HS-5 (cell line): ENCODE measurements at regions not wholly inside any gene's neighbourhood (a gene's known extent, or its start where the extent isn't known, plus 50 kb on each side); places are given as distances from the start of the nearest gene placed in this dataset.
"Not testable (repeated sequence)": the region's sequence is repeated elsewhere in the genome, so short reads cannot be mapped to it uniquely, and the experiment has no call there.

Experiments
- DNase-seq: peaks from one replicate; pipeline ENCODE4 v3.0.0-alpha.2; 2012; ENCODE audit warnings: low read depth

DNA sequence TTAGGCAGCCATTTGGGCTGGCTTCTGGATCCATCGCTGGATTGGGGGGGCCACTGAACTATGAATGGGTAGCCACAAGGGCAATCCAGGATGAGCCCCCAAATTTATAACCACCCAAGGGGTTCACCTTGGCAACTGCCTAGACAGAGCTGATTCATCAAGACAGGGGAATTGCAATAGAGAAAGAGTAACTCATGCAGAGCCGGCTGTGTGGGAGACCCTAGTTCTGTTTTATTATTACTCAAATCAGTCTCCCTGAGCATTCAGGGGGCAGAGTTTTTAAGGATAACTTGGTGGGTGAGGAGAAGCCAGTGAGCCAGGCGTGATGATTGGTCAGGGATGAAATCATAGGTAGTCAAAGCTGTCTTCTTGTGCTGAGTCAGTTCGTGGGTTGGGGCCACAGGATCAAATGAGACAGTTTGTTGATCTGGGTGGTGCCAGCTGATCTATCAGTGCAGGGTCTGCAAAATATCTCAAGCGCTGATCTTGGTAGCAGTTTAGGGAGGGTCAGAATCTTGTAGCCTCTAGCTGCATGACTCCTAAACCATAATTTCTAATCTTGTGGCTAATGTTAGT, 57.9 kb downstream of the DNAJB9 start:
- no peak for DNase-seq

DNA sequence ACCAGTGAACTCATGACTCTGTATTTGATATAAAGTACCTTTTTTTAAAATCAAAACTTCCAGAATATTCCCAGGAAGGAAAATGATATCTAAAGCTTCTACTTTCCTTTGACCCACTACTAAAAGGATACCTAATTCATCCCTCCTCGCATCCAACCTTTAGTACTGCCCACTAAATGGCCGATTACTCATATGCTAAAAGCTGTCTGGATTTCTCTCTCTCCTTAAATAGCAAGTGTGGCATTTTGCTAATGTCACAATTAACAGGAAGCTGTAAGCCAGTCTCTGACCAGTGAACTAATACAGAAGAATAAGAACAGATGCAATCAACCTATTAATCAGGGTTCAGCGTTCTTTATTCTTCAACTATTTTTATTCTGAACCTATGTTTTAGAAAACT, 59.0 kb downstream of the DNAJB9 start:
- no peak for DNase-seq

DNA sequence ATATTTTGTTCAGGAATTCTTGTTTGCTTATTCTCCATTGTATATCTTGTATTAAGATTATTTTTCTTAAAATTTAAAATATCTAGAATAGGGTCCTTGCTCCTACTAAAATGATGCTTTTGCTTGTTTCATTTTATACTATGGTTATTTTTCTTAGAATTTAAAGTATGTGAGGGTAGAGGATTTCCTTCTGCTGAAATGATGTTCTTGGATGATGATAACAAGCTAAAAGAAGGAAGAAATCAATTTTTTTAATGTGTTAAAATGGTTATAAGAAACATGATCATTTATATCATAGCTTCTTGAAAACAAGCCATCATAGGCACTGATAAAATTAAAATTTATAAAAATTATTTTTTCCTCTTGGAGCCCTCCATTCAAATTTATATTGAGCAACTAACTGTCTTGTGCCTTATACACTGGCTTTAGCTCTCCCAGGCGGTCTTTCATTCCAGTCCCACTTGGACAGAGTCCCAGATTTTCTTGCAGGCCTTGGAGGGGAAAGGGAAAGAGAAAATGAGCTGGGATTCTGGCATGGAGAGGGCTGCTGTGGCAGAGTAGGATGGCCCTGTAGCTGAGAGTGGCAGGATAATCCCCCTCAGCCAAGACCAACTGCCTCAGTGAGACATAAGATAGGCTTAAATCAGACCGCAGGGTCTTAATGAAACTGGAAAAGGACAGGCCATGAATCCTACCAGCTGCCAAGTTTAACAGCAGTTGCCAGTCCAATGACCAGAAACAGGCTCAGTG, 60.2 kb downstream of the DNAJB9 start:
- DNase-seq, result no peak

DNA sequence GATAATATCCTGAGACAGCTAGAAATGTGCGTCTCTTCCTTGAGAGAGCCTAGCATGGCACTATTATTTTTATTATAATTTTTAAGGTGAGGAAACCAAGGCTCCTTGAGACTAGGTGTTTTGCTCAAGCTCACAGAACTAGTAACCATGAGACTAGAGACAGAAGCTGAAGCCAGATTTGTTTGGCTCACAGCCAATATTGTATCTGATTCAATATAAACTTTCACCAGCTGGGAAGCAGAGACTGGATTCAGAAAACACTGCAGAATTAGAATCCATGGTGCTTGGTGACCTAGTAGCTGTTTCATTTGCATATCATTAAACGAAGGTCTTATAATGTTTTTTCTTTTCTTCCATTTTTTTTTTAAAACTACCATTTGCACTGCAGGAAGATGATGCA, 64.4 kb downstream of the DNAJB9 start:
- no peak for DNase-seq

DNA sequence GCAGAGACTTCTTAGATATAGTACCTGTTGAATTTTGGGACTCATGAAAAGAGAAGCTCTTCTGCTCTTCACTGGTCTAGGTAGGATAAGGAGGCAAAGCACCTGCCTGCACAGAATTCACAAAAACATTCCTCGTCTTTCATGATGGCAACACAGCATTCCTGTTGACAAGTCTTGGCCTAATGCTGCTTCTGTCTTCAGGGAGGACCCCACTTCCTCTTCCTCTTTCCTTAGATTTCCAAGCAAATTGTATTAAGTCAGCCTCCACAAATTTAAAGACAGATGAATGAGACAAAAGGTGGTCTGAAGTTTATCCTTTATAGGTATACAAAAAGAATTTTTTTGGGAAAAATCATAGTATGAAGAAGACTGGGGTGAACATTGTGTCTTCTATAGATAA, 64.9 kb downstream of the DNAJB9 start:
- no peak for DNase-seq

DNA sequence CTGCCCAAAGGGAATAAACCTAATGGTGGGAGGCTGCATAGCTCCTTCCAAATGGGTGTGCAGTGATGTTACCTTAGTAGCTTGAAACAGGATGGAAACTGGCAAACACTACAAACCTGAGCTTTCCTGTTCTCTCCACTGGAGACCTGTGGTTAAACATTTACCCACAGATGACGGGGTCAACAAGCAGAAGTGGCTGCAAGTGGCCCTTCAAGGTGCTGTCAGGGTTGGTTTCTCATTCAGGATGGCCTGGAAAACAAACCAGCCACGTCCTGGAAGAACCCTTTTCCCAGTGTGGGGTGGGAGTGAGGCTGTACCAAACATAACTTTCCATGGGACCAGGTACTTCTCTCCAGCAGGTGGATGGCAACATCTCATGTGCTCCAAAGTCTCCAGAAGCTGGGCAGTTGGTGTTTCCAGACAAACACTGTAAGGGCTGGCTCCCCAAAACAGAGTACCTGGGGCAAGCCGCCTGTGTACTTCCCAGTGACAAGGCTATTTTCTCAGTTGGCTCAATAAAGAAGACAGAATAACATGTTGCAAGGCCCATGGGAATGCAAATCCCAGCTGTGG, 67.5 kb downstream of the DNAJB9 start:
- no peak for DNase-seq

DNA sequence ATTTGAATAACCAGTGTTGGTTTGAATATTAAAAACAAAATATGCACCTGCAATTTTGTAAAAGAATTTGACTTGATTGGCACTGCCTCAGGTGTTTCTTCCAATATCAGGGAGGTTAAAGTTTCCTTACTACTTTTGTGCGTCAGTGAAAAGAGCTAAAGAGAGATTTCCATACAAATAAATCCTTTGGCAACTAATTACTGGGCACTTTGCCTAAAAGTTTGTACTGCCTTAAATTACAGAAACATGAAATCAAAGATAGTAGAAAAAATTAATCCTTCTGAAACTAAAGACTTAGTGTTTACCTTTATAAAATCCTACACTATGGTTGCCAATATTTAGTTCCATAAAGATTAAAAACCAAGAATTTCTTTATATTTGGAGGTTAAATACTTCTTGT, 72.5 kb downstream of the DNAJB9 start:
- DNase-seq, result no peak

DNA sequence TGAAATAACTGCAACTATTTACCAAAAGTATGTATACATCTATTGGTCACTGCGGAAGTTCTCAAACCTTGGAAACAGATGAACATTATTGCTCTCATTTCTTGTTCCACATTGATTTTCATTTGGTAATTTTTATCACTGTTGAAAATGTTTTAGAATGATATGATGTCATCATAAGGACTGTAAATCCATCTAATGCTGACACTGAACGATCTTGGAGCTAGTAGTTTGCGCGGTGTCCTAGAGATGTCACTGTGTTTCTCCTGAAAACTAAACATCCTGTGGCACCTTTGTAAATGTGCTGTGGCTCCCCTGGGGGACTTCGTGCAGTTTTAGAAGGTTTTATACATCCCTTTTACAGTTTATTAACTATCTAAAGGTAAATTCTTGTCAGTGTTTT, 73.5 kb downstream of the DNAJB9 start:
- no peak for DNase-seq

DNA sequence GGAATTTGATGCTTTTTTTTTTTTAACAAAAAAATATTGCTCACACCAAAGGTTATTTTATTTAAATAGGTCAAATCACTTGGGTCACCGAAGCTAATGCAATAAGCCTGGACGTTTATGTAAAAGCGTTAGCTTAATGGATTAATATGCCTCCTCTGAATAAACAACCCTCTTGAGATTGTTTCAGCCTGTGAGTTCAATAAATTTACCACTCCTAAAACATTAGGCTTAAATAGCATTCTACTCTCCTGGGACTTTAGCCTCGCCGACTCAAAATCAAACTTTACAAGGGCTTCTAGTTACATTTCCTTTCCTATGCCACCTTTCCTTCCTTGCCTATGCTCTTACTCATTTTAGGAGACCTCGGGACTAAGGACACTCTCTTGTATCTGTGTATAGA, 79.3 kb downstream of the DNAJB9 start:
- no peak for DNase-seq

DNA sequence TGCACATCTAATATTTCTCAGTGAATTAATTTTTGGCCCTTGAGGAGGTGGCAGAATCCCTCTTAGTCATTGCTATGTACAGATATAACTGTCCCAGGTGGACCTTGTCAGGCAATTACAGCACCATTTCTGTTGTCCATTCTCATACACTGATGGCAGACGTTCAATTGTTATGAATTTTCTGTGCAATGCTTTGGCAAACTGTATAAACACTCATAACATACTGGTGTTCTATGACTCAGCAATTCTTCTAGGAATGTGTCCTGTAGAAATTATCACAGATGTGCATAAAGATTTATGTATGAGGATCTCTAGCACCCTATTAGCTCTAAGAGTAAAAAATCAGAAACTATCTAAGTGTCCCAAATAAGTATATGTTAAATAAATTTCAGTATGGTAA, 80.8 kb downstream of the DNAJB9 start:
- DNase-seq, result no peak

DNA sequence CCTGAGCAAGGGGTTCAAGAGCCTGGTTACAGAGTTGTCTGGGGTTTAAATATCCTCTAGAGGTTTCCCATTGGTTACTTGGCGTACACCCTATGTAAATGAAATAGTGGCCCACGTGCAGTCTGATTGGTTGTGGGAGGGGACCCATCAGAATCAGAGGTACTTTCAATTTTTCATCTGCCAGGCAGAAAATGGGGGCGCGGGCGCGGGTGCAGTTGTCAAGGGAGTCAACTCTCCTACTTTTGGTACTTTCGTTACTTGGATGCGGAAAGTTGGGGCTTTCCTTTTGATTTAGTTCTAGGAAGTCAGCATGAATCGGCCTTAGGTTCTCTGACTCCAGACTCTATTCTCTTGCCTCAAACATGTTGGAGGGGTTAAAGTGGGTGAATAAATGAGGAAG, 83.2 kb downstream of the DNAJB9 start:
- DNase-seq, result no peak

DNA sequence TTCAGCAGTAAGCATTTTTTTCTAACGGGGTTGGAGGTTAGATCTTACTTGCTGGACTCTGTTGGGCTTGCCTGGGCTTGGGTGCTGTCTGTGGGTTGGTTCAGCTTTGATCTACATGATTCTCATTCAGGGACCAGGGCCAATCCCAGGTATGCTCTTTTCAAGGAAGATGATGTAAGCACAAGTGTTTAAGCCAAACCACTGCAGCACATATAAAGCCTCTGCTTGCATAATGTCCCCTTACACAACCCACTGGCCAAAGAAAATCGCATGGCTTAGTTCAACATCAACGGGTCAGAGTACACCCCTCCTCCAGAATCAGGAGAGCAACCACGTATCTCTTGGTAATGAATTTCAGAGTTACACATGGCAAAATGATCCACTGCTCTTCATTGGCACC, 83.9 kb downstream of the DNAJB9 start:
- no peak for DNase-seq

DNA sequence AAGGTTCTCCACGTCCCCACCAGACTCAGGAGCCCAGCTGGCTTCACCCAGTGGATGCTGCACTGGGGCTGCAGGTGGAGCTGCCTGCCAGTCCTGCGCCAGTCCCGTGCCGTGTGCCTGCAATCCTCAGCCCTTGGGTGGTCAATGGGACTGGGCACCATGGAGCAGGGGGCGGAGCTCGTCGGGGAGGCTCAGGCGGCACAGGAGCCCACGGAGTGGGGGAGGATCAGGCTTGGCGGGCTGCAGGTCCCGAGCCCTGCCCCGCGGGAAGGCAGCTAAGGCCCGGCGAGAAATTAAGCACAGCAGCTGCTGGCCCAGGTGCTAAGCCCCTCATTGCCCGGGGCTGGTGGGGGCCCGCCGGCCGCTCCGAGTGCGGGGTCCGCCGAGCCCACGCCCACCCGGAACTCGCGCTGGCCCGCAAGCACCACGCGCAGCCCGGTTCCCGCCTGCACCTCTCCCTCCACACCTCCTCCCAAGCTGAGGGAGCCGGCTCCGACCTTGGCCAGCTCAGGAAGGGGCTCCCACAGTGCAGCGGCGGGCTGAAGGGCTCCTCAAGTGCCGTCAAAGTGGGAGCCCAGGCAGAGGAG, 87.6 kb downstream of the DNAJB9 start:
- DNase-seq, result not testable (repeated sequence)

DNA sequence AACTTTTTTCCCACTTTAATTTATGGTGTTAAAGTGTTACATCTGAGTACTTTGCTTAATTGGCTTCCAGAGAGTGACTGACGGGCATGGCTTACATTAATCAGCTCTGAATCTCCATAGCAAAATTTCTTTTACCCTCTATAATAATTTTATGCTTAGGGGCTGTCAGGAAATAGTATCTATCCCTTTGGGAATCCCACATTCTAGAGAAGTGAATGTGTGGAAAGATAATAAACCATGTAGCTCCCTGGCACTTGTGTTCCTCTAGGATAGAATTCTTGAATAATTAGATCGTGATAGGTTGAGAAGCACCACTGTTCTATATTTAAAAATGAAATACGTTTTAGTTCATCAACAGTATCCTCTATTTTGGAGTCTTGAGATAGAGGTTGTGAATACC, 89.6 kb downstream of the DNAJB9 start:
- no peak for DNase-seq

DNA sequence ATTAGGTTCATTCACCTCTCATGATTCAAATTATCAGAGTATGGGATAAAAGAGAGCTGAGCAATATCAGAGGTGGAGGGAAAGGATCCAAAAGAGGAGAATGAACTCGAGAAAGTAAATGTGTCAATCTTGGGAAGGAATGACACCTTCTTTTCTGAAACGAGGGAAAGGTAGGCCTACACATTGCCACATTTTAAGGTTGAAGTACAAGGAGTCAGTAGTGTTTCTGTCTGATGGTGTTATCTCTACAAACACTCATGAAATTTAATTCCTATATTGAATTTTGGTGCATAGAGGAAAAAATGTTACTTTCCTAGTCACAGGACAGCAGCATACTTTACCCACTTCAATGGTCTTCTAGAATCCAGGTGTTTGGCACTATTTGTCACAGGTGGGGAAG, 90.2 kb downstream of the DNAJB9 start:
- DNase-seq, result no peak

DNA sequence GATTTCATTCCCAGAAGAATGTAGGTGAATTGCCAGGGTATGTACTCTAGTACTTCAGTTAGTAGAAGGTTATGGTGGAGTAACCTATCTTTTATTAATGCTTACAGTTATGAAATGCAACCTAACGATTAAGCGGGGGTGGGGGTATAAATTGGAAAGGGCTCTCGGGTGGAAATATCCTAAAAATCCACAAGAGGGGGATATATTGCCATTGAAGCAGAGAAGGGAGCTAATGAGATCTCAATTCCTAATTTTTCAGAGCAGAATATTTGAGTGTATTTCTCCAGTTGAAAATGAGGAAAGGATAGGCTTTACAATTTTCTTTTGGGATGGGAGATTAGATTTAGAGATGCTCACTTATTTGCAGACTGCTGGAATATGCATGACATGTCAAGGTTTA, 90.8 kb downstream of the DNAJB9 start:
- DNase-seq, result no peak

DNA sequence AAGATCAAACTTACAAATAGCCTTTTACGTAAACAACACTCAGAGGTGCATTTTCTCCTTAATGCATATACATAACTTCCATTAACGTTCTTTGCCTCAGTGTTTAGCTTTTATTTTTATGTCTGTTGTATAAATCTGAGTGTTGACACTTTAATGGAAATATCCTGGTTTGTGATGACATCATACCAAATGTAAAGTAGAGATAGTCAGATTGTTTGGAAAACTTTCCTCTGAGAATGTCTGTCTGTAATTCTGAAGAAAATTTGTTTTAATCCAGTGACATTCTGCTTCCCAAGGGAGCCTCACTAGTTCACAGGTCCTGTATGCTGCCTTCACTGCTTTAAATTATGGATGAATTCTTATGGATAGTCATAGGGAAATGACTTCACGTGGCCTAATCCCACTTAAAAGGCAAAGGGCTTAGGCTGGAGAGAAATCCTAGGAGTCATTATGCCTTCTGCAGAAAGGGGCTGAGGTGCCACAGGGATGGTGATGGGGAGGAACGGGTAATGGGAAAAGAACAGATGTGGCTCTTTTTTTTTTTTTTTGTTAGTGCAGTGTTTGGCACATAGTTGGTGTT, 93.2 kb downstream of the DNAJB9 start:
- no peak for DNase-seq

DNA sequence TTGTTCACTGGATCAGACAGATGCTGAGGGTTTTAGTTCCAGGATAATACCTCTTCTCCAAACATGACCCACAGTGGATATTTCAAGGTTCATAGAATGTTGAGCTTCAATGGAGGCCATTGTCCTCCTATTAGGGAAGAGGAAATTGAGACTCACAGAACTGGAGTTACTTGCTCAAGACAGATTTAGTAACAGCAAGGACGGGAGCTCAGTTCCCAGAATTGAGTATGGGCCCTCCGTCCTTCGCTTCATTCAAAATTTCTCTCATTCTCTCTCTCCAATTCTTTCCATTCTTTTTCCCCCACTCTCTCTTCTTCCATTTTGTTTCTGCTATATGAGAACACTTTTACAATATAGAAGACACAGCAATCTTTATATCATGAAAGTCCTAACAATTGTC, 94.0 kb downstream of the DNAJB9 start:
- no peak for DNase-seq

DNA sequence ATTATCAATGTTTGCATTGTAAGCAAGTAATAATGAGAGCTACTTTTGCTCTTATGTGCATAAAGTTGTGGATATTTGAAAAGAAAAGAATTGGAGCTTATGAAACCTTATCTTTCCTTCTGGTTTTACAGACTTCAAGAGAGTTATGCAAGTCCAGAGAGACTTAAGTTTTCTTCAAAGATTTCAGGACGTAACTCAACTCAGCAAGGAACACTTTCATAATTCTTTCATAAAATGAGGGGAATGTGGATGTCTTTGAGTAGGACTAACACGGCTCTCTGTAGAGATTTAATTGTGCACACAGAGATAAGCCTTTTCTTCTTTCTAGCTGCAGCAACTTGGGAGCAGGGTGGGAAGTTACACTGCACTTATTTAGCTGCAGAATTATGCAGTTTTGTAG, 97.5 kb downstream of the DNAJB9 start:
- DNase-seq, result no peak

DNA sequence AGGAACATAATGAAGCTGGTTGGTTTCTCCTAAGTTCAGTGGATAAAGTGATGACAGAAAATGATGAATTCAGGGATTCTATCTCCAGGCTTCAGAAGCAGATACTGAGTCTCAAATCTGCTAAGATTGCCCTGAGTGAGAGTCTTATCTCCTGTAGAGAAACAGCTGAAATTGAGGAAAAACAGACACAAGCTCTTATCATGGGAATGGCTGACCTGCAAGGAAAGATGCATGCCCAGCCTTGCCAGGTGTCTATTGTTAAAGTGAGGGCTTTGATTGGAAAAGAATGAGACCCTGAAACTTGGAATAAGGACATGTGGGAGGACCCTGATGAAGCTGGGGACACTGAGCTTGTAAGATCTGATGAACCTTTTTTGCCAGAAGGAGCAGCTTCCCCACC, 100.3 kb downstream of the DNAJB9 start:
- DNase-seq, result no peak

DNA sequence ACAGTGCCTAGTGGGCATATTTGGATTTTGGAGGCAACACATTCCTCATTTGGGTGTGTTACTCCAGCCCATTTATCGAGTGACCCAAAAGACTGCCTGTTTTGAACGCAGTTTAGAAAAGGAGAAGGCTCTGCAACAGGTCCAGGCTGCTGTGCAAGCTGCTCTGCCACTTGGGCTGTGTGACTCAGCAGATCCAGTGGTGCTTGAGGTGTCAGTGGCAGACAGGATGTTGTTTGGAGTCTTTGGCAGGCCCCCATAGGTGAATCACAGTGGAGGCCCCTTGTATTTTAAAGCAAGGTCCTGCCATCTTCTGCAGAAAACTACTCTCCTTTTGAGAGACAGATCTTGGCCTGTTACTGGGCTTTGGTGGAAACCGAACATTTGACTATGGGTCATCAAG, 104.0 kb downstream of the DNAJB9 start:
- not testable (repeated sequence) for DNase-seq

DNA sequence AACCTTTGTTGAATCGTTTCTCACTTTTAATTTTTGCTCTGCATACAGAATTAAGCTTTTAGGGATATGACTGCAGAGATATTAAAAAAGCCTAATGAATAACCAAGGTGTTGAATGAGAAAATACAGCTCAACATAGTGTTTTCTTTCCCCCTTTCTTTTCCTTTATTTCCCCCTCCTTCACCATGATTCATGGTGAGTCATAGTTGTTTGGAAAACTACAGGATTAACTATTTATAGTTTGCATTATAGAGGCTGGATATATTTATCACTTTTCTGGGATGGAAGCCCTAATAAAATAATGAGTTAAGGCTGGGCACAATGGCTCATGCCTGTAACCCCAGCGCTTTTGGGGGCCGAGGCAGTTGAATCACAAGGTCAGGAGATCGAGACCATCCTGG, 115.0 kb downstream of the DNAJB9 start:
- peak; percentile 4 for DNase-seq

DNA sequence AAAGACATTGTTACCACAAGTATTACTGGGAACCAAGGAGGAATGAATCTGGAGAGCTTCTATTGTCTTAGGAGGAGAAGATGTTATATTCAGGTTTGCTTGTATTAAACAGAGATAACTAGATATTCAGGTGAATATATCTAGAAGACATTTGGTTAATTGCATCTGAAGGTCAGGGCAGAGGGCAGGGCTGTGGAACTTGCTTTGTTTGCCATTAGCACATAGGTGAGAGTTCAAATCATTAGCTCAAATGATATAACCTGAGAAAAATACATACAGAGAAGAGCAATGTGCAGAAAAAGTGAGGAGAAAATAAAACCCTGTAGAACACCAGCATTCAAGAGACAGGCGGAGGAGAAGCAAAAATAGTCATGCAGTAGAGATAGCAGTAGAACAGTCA, 116.8 kb downstream of the DNAJB9 start:
- no peak for DNase-seq
